ENCODE measurements at regions not wholly inside any gene's neighbourhood (a gene's known extent, or its start where the extent isn't known, plus 50 kb on each side); places are given as distances from the start of the nearest gene placed in this dataset.

- H3K27ac Mint-ChIP-seq (ENCODE audit: low read depth, unreplicated experiment): no peak overlapping the region
- intact Hi-C loops (cut with micrococcal nuclease): no loop called here
- ChIA-PET POLR2A (interaction anchor here (0.7 kb wide), 2 partner anchors 51 to 175 kb away, joined by 3 read pairs; no protein-coding TSS in a partner anchor), CTCF (no interaction called here)
- H3K27me3 Mint-ChIP-seq (ENCODE audit: insufficient read depth, unreplicated experiment): no peaks in the 10 kb centered on the region
- BruUV-seq (replicated peaks): no TSS peak
- H3K4me3 Mint-ChIP-seq (ENCODE audit: unreplicated experiment): no peak overlapping the region
- TF ChIP-seq, protein P1, sequence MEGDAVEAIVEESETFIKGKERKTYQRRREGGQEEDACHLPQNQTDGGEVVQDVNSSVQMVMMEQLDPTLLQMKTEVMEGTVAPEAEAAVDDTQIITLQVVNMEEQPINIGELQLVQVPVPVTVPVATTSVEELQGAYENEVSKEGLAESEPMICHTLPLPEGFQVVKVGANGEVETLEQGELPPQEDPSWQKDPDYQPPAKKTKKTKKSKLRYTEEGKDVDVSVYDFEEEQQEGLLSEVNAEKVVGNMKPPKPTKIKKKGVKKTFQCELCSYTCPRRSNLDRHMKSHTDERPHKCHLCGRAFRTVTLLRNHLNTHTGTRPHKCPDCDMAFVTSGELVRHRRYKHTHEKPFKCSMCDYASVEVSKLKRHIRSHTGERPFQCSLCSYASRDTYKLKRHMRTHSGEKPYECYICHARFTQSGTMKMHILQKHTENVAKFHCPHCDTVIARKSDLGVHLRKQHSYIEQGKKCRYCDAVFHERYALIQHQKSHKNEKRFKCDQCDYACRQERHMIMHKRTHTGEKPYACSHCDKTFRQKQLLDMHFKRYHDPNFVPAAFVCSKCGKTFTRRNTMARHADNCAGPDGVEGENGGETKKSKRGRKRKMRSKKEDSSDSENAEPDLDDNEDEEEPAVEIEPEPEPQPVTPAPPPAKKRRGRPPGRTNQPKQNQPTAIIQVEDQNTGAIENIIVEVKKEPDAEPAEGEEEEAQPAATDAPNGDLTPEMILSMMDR (IDR thresholded peaks at IDR 0.05; ENCODE audit: unreplicated experiment): no peak
- H3K4me1 Mint-ChIP-seq (ENCODE audit: insufficient read depth, unreplicated experiment): no peaks in the 10 kb centered on the region
- no peak for DNase-seq (ENCODE audit: unreplicated experiment)
- peaks cover 24% of the 10 kb centered on the region for H3K9me3 Mint-ChIP-seq (ENCODE audit: unreplicated experiment)
- no peaks in the 10 kb centered on the region for H3K36me3 Mint-ChIP-seq (ENCODE audit: insufficient read depth, unreplicated experiment)
Measured at GRCh38 chr15:37619358-37620042, 314.9 kb upstream of the TMCO5A start.

- Mint-ChIP-seq H3K36me3 (ENCODE audit: insufficient read depth, unreplicated experiment) (no peaks in the 10 kb centered on the region), H3K4me3 (ENCODE audit: unreplicated experiment) (no peak overlapping the region), H3K27me3 (ENCODE audit: insufficient read depth, unreplicated experiment) (peaks cover 9% of the 10 kb centered on the region), H3K27ac (ENCODE audit: low read depth, unreplicated experiment) (no peak overlapping the region), H3K9me3 (ENCODE audit: unreplicated experiment) (no peaks in the 10 kb centered on the region), H3K4me1 (ENCODE audit: insufficient read depth, unreplicated experiment) (no peaks in the 10 kb centered on the region)
- TF ChIP-seq, protein P1 (IDR thresholded peaks at IDR 0.05; ENCODE audit: unreplicated experiment): no peak
- CTCF ChIA-PET: interaction anchor here (0.6 kb wide), 1 partner anchor 377 kb away, joined by 3 read pairs; no protein-coding TSS in a partner anchor
- intact Hi-C loops (cut with micrococcal nuclease): no loop called here
- POLR2A ChIA-PET: no interaction called here
- no peak for DNase-seq (ENCODE audit: unreplicated experiment)
- BruUV-seq (replicated peaks): no TSS peak
Measured at GRCh38 chr15:37625576-37625975, 308.9 kb upstream of the TMCO5A start.

DNA sequence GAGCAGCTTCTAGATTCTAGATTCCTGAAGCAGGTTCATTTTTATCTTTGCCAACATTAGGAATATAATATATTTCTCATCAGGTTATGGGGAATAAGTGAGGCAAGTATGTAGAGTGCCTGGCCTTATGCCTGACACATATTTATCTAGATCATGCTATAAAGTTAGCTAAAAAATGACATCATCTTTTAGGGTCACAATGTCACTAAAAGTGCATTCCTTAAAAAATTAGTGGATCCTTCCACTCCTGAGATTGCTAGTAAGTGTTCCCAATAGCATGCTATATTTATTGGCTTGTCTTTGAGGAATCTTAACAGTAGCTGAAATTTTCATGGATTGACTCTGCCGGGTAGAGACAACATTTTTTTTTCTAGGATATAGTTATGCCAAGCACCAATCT is 305.9 kb upstream of the TMCO5A start:
- Mint-ChIP-seq H3K27ac (ENCODE audit: low read depth, unreplicated experiment) (no peak overlapping the region), H3K4me1 (ENCODE audit: insufficient read depth, unreplicated experiment) (no peaks in the 10 kb centered on the region), H3K9me3 (ENCODE audit: unreplicated experiment) (no peaks in the 10 kb centered on the region), H3K27me3 (ENCODE audit: insufficient read depth, unreplicated experiment) (peaks cover 26% of the 10 kb centered on the region), H3K36me3 (ENCODE audit: insufficient read depth, unreplicated experiment) (no peaks in the 10 kb centered on the region), H3K4me3 (ENCODE audit: unreplicated experiment) (no peak overlapping the region)
- no peak for DNase-seq (ENCODE audit: unreplicated experiment)
- no TSS peak for BruUV-seq (replicated peaks)
- ChIA-PET CTCF (interaction anchor here (0.6 kb wide), 2 partner anchors 136 to 253 kb away, joined by 3 to 4 read pairs; no protein-coding TSS in a partner anchor), POLR2A (no interaction called here)
- TF ChIP-seq, protein P1 (IDR thresholded peaks at IDR 0.05; ENCODE audit: unreplicated experiment): no peak
- intact Hi-C loops (cut with micrococcal nuclease): no loop called here

DNA sequence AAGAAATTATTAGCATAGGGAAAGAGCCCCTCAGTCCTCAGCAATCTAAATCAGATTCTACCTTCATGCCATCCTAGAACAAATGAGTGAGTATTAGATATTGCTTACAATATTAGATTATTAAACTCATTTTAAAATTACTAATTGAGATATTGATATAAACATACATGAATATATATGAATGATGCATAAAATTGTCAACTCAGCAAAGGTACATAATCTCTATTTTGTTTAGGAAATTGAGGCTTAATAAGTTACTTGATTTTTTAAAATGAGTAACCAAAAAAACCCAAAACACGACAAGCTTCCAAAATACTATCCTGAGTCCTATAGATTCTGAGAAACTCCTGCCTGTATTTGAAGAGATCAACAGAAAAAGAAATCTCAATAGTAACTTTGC is 297.7 kb upstream of the TMCO5A start:
- H3K9me3 Mint-ChIP-seq (ENCODE audit: unreplicated experiment): peaks cover 7% of the 10 kb centered on the region
- H3K4me1 Mint-ChIP-seq (ENCODE audit: insufficient read depth, unreplicated experiment): no peaks in the 10 kb centered on the region
- no peak overlapping the region for H3K27ac Mint-ChIP-seq (ENCODE audit: low read depth, unreplicated experiment)
- H3K36me3 Mint-ChIP-seq (ENCODE audit: insufficient read depth, unreplicated experiment): no peaks in the 10 kb centered on the region
- no peak for DNase-seq (ENCODE audit: unreplicated experiment)
- BruUV-seq (replicated peaks): no TSS peak
- TF ChIP-seq, protein P1 (IDR thresholded peaks at IDR 0.05; ENCODE audit: unreplicated experiment): no peak
- intact Hi-C loops (cut with micrococcal nuclease): no loop called here
- ChIA-PET CTCF (no interaction called here), POLR2A (no interaction called here)
- H3K27me3 Mint-ChIP-seq (ENCODE audit: insufficient read depth, unreplicated experiment): peaks cover 17% of the 10 kb centered on the region
- no peak overlapping the region for H3K4me3 Mint-ChIP-seq (ENCODE audit: unreplicated experiment)
